Prostate gland (tissue), 2 donors: ENCODE measurements at regions not wholly inside any gene's neighbourhood (a gene's known extent, or its start where the extent isn't known, plus 50 kb on each side); places are given as distances from the start of the nearest gene placed in this dataset.
"Not testable (repeated sequence)": the region's sequence is repeated elsewhere in the genome, so short reads cannot be mapped to it uniquely, and the experiment has no call there.

Experiments used
- DNase-seq: peaks from one replicate; pipeline ENCODE4 v3.0.0-alpha.2; 2019; ENCODE audit warnings: low spot score
- H3K27ac ChIP-seq, 2 donors: fragments of 200-600 bp; sonication (generic); 2 replicates each; pipeline ENCODE4 v1.5.1; 2017 to 2019
- H3K27me3 ChIP-seq: fragments of 200-600 bp; sonication (generic); replicated peaks from 2 replicates; pipeline ENCODE4 v1.5.1; 2019; ENCODE audit not compliant: insufficient read depth
- H3K36me3 ChIP-seq, 2 donors: fragments of 200-600 bp; sonication (generic); 1 replicate in 1 of 2; 2 replicates in 1 of 2; pipeline versions ENCODE4 v1.5.1 to v1.8.1; 2017 to 2019
- H3K4me1 ChIP-seq: fragments of 200-600 bp; sonication (generic); replicated peaks from 2 replicates; pipeline ENCODE4 v1.5.1; 2019
- H3K4me3 ChIP-seq, 2 donors: fragments of 200-600 bp; sonication (generic); 2 replicates each; pipeline ENCODE4 v1.5.1; 2017 to 2019
- H3K9me3 ChIP-seq: fragments of 200-600 bp; sonication (generic); 2 replicates; pipeline ENCODE4 v1.5.1; 2017
- CTCF ChIP-seq, 4 experiments: fragments of 200-600 bp in 2 of 4; fragments of 450-650 bp in 2 of 4; sonication (generic) in 2 of 4; IDR thresholded peaks; 1 replicate in 3 of 4; 2 replicates in 1 of 4; pipeline ENCODE4 v1.5.1; 2016 to 2019; ENCODE audit warnings: antibody characterized with exemption in 4 of 4, mild to moderate bottlenecking in 2 of 4, moderate library complexity in 2 of 4
- POLR2A ChIP-seq: fragments of 450-650 bp; IDR thresholded peaks from one replicate; pipeline ENCODE4 v1.6.1; 2016; ENCODE audit warnings: antibody characterized with exemption, mild to moderate bottlenecking
- POLR2AphosphoS5 ChIP-seq: sonication (generic); formaldehyde crosslinking; IDR thresholded peaks from one replicate; pipeline ENCODE4 v1.6.1; 2017; ENCODE audit warnings: antibody characterized with exemption
- WGBS: methylation state at CpG from one replicate; pipeline ENCODE4 v1.1.5; 2018; 5-methylcytosine and 5-hydroxymethylcytosine counted together
- intact Hi-C: fragments of 100-400 bp; cut with DNase I; formaldehyde crosslinking; loops from one replicate; pipeline ENCODE4 v1.14.2; 2022

DNA sequence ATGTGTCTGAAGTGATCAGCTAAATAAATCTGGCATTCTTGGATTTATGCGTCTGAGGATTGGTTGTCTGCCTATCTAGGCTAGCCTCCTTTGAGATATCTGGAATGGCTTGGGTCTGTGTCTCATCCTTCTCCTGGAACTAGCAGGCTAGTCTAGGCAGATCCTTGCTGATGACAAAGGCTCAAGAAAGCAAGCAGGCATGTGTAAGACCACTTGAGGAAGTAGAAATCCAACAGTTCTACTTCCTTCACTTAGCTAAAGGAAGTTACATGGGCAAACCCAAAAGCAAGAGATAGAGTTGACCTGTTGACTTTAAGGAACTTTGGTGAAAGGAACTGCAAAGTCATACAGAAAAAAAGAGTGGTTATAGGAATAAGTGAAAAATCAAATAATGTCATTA, 672.6 kb downstream of the MAFB start:
- Histone ChIP-seq H3K27ac (no peak overlapping the region), H3K4me1 (no peaks in the 10 kb centered on the region), H3K9me3 (no peaks in the 10 kb centered on the region), H3K4me3 (no peak overlapping the region), H3K27me3 (no peaks in the 10 kb centered on the region), H3K36me3 (no peaks in the 10 kb centered on the region)
- WGBS = 90% methylated on average over 1 of the region's 1 CpG
- DNase-seq = no peak
- intact Hi-C loops = no loop called here
- TF ChIP-seq CTCF (IDR thresholded peaks at IDR 0.05) (no peak), POLR2A (no peak), POLR2AphosphoS5 (no peak)

DNA sequence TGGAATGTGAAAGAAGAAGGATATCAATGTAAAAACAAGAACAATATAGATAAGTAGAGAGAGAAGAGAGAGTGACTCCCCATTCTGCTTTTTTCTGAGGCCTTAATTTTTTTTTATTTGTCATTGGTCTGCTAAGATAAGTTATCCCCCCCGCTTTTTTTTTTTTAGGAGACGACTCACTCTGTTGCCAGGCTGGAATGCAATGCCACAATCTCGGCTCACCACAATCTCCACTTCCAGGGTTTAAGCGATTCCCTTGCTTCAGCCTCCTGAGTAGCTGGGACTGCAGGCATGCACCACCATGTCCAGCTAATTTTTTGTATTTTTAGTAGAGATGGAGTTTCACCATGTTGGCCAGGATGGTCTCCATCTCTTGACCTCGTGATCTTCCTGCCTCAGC, 677.0 kb downstream of the MAFB start:
- DNase-seq, H3K9me3 ChIP-seq, H3K36me3 ChIP-seq, intact Hi-C loops, H3K4me1 ChIP-seq, H3K4me3 ChIP-seq, H3K27me3 ChIP-seq, H3K27ac ChIP-seq: not testable (repeated sequence)
- 75% methylated on average over 5 of the region's 5 CpGs for WGBS

- no peak for TF ChIP-seq POLR2AphosphoS5
- 93% methylated on average over 1 of the region's 2 CpGs for WGBS
- H3K36me3 ChIP-seq = no peaks in the 10 kb centered on the region
- no peak for DNase-seq
- H3K9me3 ChIP-seq = no peaks in the 10 kb centered on the region
- no peak overlapping the region for H3K4me3 ChIP-seq
- H3K27ac ChIP-seq = no peak overlapping the region
- intact Hi-C loops = no loop called here
- no peaks in the 10 kb centered on the region for H3K4me1 ChIP-seq
- no peaks in the 10 kb centered on the region for H3K27me3 ChIP-seq
These were observed 678.6 kb downstream of the MAFB start for GRCh38 chr20:40010483-40010882.

DNA sequence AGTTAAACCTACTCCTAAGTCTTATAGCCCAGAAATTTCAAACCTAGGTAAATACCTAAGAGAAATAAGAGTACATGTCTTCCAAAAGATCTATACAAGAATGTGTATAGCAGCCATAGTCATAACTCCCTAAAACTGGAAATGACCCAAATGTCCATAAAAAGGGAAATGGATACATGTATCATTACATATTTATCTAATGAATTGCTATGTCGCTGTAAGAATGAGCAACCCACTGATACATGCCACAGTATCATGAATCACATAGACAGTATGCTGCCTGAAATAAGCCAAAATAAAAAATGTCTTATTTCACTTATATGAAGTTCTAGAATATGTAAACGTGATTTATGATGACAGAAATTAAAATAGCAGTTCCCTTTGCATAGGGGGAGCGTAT, 679.5 kb downstream of the MAFB start:
- Histone ChIP-seq H3K27me3 (no peaks in the 10 kb centered on the region), H3K36me3 (no peaks in the 10 kb centered on the region)
- WGBS = 83% methylated on average over 3 of the region's 3 CpGs

DNA sequence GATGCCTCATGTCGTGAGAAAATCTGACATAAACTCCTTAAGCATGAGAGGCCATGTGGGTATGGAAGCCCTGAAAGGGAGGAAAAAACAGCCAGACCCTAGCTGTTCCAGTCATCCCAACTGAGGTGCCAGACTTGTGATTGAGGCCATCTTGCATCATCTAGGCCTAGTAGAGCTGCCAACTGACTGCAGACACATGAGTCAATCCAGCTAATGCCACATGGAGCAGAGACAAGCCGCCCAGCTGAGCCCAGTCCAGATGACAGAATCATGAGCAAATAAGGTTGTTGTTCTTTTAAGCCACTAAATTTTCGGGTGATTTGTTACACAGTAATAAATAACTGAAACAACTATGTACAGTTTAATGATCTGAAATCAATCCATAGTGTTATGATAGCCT, 680.9 kb downstream of the MAFB start:
- Histone ChIP-seq H3K27ac (no peak overlapping the region), H3K36me3 (no peaks in the 10 kb centered on the region), H3K4me3 (no peak overlapping the region), H3K9me3 (no peaks in the 10 kb centered on the region), H3K4me1 (no peaks in the 10 kb centered on the region), H3K27me3 (no peaks in the 10 kb centered on the region)
- WGBS = 89% methylated on average over 3 of the region's 3 CpGs
- intact Hi-C loops = no loop called here
- no peak for DNase-seq
- TF ChIP-seq POLR2AphosphoS5 (no peak), CTCF (IDR thresholded peaks at IDR 0.05) (no peak), POLR2A (no peak)

More for the DNA sequence above, 679.5 kb downstream of the MAFB start:
- no peak overlapping the region for H3K4me3 ChIP-seq
- no peaks in the 10 kb centered on the region for H3K9me3 ChIP-seq
- DNase-seq = no peak
- intact Hi-C loops = no loop called here
- TF ChIP-seq POLR2A (no peak), POLR2AphosphoS5 (no peak), CTCF (IDR thresholded peaks at IDR 0.05) (no peak)
- no peak overlapping the region for H3K27ac ChIP-seq
- no peaks in the 10 kb centered on the region for H3K4me1 ChIP-seq

GRCh38 chr20:40006168-40006860, 682.7 kb downstream of the MAFB start:
- H3K4me3 ChIP-seq = no peak overlapping the region
- H3K36me3 ChIP-seq = no peaks in the 10 kb centered on the region
- DNase-seq = no peak
- WGBS = 79% methylated on average over 1 of the region's 1 CpG
- intact Hi-C loops = no loop called here
- no peaks in the 10 kb centered on the region for H3K27me3 ChIP-seq
- no peaks in the 10 kb centered on the region for H3K9me3 ChIP-seq
- no peaks in the 10 kb centered on the region for H3K4me1 ChIP-seq
- TF ChIP-seq POLR2AphosphoS5 = no peak
- TF ChIP-seq POLR2A = no peak
- no peak for TF ChIP-seq CTCF (IDR thresholded peaks at IDR 0.05)
- no peak overlapping the region for H3K27ac ChIP-seq

DNA sequence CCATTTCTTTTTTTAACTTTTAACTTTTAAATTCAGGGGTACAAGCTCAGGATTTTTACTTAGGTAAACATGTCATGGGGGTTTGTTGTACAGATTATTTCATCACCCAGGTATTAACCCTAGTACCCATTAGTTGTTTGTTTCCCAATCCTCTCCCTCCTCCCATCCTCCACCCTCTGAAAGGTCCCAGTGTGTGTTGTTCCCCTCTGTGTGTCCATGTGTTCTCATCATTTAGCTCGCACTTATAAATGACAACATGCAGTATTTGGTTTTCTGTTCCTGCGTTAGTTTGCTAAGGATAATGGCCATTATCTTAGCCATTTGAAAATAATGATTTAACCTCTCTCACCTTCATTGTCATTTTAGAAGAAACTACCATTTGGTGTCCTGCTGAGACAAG, 684.9 kb downstream of the MAFB start:
- H3K27me3 ChIP-seq, H3K27ac ChIP-seq, H3K4me1 ChIP-seq, H3K4me3 ChIP-seq, DNase-seq, intact Hi-C loops, H3K9me3 ChIP-seq, H3K36me3 ChIP-seq: not testable (repeated sequence)
- 68% methylated on average over 2 of the region's 2 CpGs for WGBS
